Body of pancreas (tissue), 4 donors: ENCODE measurements at regions not wholly inside any gene's neighbourhood (a gene's known extent, or its start where the extent isn't known, plus 50 kb on each side); places are given as distances from the start of the nearest gene placed in this dataset.

Experiments used
- ATAC-seq: fragments of 150-250 bp; one replicate; pipeline ENCODE4 v1.9.1; 2016
- DNase-seq, 4 donors: peaks; one replicate each; pipeline ENCODE4 v3.0.0-alpha.2; 2019
- H3K27ac ChIP-seq, 4 donors: fragments of 200-600 bp; sonication (generic); 1 replicate in 3 of 4; 2 replicates in 1 of 4; pipeline versions ENCODE4 v1.5.1 to v1.6.1; 2016 to 2019; ENCODE audit warnings: mild to moderate bottlenecking in 1 of 4, mixed read lengths in 1 of 4, moderate library complexity in 1 of 4
- H3K27me3 ChIP-seq, 2 donors: fragments of 200-600 bp; sonication (generic); one replicate each; pipeline ENCODE4 v1.6.0; 2016; ENCODE audit warnings: mild to moderate bottlenecking in 1 of 2
- H3K36me3 ChIP-seq, 2 donors: fragments of 200-600 bp; sonication (generic); replicated peaks in 1 of 2; 2 replicates each; pipeline ENCODE4 v1.5.1; 2016; ENCODE audit warnings: low read depth in 2 of 2; ENCODE audit not compliant: insufficient read depth in 1 of 2
- H3K4me1 ChIP-seq: fragments of 200-600 bp; sonication (generic); one replicate; pipeline ENCODE4 v1.6.0; 2016
- H3K4me3 ChIP-seq, 2 donors: fragments of 200-600 bp; sonication (generic); 1 replicate in 1 of 2; 2 replicates in 1 of 2; pipeline ENCODE4 v1.5.1; 2016 to 2019
- H3K9me3 ChIP-seq, 3 donors: fragments of 200-600 bp; sonication (generic); 1 replicate in 2 of 3; 2 replicates in 1 of 3; pipeline ENCODE4 v1.5.1; 2016
- POLR2A ChIP-seq, 3 donors: fragments of 450-650 bp; IDR thresholded peaks; one replicate each; pipeline ENCODE4 v1.6.1; 2016; ENCODE audit warnings: antibody characterized with exemption in 3 of 3, mild to moderate bottlenecking in 2 of 3
- WGBS, 2 donors: methylation state at CpG; one replicate each; pipeline ENCODE4 v1.1.5; 2017; 5-methylcytosine and 5-hydroxymethylcytosine counted together
- intact Hi-C: fragments of 100-400 bp; cut with DNase I; formaldehyde crosslinking; loops from one replicate; pipeline ENCODE4 v1.15.1; 2023
- TF ChIP-seq, protein P1 (sequence below), 7 experiments: fragments of 450-650 bp in 4 of 7; fragments of 200-600 bp in 3 of 7; sonication (generic) in 3 of 7; IDR thresholded peaks; one replicate each; pipeline ENCODE4 v1.5.1; 2016 to 2019; ENCODE audit warnings: antibody characterized with exemption in 7 of 7

DNA sequence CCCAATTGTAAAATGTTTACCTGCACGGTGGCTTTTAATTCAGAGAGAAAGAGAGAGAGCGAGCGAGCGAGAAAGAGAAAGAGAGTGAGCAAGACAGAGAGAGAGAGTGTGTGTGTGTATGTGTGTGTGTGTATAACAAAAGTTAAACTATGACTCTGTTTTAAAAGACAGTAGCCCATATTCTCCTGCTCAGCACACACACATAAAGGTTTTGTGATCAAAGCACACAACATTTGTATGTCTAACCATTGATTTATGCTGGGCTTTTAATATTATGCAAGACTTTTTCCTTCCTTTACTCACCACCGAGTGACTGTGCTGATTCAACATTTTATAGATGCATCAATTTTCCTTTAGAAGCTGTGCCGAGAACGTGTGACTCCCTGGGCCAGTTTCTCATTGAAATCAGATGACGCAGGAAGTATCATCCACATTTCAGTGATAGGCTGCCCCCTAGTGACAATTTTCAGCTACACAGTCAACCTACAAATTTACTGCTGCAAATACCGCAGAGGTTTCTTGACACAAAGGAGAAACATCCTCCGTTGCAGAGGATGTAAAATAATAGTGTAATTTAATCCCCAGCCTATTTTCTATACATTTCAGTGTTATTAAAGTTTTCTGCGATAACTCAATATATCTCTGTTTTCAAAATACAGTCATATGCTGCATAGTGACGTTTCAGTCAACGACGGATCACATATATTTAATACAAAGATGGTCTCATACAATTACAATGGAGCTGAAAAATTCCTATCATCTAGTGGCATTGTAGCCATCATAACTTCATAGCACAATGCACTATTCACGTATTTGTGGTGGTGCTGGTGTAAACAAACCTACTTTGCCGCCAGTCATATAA lies 165.9 kb upstream of the TANK start:
- peak; percentile 77 to 88 (median 80) for DNase-seq
- peak; percentile 86 for ATAC-seq
- Histone ChIP-seq H3K27ac (peak overlapping the region; percentile 42 to 80 (median 70)), H3K4me3 (no peak overlapping the region), H3K9me3 (no peaks in the 10 kb centered on the region), H3K4me1 (peaks cover 14% of the 10 kb centered on the region), H3K27me3 (no peaks in the 10 kb centered on the region), H3K36me3 (no peaks in the 10 kb centered on the region)
- TF ChIP-seq, protein P1, sequence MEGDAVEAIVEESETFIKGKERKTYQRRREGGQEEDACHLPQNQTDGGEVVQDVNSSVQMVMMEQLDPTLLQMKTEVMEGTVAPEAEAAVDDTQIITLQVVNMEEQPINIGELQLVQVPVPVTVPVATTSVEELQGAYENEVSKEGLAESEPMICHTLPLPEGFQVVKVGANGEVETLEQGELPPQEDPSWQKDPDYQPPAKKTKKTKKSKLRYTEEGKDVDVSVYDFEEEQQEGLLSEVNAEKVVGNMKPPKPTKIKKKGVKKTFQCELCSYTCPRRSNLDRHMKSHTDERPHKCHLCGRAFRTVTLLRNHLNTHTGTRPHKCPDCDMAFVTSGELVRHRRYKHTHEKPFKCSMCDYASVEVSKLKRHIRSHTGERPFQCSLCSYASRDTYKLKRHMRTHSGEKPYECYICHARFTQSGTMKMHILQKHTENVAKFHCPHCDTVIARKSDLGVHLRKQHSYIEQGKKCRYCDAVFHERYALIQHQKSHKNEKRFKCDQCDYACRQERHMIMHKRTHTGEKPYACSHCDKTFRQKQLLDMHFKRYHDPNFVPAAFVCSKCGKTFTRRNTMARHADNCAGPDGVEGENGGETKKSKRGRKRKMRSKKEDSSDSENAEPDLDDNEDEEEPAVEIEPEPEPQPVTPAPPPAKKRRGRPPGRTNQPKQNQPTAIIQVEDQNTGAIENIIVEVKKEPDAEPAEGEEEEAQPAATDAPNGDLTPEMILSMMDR (IDR thresholded peaks at IDR 0.05), result peak; percentile 71 to 94 (median 84)
- TF ChIP-seq POLR2A (IDR thresholded peaks at IDR 0.05), result no peak
- WGBS, 2 donors, result 32% methylated on average over 16 of the region's 16 CpGs
- intact Hi-C loops, result no loop called here

DNA sequence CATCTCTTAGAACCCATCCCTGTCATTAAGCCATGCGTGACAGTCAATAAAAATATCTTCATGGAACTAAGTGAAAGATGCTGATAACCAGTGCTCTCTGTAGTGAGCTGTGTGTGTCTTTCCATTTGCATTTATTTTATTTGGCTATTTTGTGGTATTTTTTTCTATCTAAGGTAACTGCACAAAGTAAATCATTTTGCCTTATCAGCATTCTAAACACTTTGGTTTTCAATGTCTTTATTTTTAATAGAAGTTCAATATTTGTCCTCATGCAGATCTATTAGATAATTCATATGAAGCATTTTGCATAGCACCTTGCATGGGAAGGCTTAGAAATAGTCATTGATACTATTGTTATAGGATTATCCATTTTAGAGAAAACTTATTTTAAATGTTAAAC lies 163.6 kb upstream of the TANK start:
- ATAC-seq (no peak), DNase-seq (no peak)
- Histone ChIP-seq H3K27me3 (no peaks in the 10 kb centered on the region), H3K27ac (no peak overlapping the region), H3K9me3 (no peaks in the 10 kb centered on the region), H3K36me3 (no peaks in the 10 kb centered on the region), H3K4me1 (peaks cover 14% of the 10 kb centered on the region), H3K4me3 (no peak overlapping the region)
- 79 to 95% methylated on average over 1 of the region's 1 CpG for whole genome bisulfite sequencing, 2 donors
- TF ChIP-seq, protein P1 (IDR thresholded peaks at IDR 0.05), result no peak
- no peak for TF ChIP-seq POLR2A (IDR thresholded peaks at IDR 0.05)
- intact Hi-C loops, result no loop called here

GRCh38 chr2:161004379-161004778 lies 155.8 kb upstream of the TANK start:
- H3K4me3 ChIP-seq, result no peak overlapping the region
- H3K27me3 ChIP-seq, result no peaks in the 10 kb centered on the region
- no peak for TF ChIP-seq POLR2A (IDR thresholded peaks at IDR 0.05)
- TF ChIP-seq, protein P1 (IDR thresholded peaks at IDR 0.05), result peak in 1 of 7 experiments; percentile 7
- intact Hi-C loops, result no loop called here
- ATAC-seq (no peak), DNase-seq (no peak)
- no peak overlapping the region for H3K27ac ChIP-seq
- no peaks in the 10 kb centered on the region for H3K36me3 ChIP-seq
- 54 to 56% methylated on average over 2 of the region's 2 CpGs for WGBS, 2 donors
- no peaks in the 10 kb centered on the region for H3K4me1 ChIP-seq
- H3K9me3 ChIP-seq, result no peaks in the 10 kb centered on the region

DNA sequence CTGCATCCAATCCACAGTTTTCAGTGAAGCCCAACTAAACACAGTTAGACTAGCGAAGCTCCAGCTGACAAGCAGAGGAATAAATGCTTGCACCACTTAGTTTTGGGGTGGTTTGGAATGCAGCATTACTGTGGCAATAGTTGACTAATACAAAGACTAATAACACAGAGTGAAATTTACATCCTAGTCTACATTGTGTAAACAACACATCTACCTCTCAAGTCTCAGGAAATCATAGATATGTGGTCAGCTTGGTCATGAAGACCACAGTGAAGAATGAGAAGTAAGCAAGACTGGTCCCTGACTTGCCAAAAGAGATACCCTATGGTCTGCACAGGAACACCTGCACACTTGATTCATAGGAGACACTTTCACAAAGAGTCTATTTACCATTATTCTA lies 155.1 kb upstream of the TANK start:
- H3K27me3 ChIP-seq, result no peaks in the 10 kb centered on the region
- no peaks in the 10 kb centered on the region for H3K36me3 ChIP-seq
- no peak overlapping the region for H3K4me3 ChIP-seq
- no peak overlapping the region for H3K27ac ChIP-seq
- no peaks in the 10 kb centered on the region for H3K9me3 ChIP-seq
- ATAC-seq (no peak), DNase-seq (no peak)
- intact Hi-C loops, result no loop called here
- no peak for TF ChIP-seq POLR2A (IDR thresholded peaks at IDR 0.05)
- TF ChIP-seq, protein P1 (IDR thresholded peaks at IDR 0.05), result no peak
- 0% methylated on average over 1 of the region's 1 CpG for WGBS, 2 donors
- no peaks in the 10 kb centered on the region for H3K4me1 ChIP-seq

DNA sequence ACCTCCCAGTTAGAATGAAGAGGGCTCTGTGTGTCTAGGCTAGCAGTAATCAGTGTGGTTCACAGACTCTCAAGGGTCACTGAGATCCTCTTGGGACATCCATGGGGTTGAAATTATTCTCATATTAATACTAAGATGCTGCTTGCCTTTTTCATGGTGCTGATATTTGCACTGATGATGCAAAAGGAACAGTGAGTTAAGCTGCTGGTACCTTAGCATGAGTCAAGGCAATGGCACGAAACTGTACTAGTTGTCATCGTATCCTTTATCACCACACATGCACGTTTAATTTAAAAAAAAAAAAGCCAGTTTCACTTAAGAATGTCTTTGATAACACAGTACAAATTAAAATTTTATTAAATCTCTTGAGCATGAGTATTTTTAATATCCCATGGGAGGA lies 151.9 kb upstream of the TANK start:
- intact Hi-C loops, result no loop called here
- Histone ChIP-seq H3K9me3 (no peaks in the 10 kb centered on the region), H3K4me3 (no peak overlapping the region), H3K27me3 (no peaks in the 10 kb centered on the region), H3K36me3 (no peaks in the 10 kb centered on the region), H3K4me1 (no peaks in the 10 kb centered on the region), H3K27ac (no peak overlapping the region)
- TF ChIP-seq POLR2A (IDR thresholded peaks at IDR 0.05), result no peak
- TF ChIP-seq, protein P1 (IDR thresholded peaks at IDR 0.05), result no peak
- ATAC-seq (no peak), DNase-seq (no peak)
- 78 to 81% methylated on average over 3 of the region's 3 CpGs for WGBS, 2 donors
